ENCODE measurements at regions not wholly inside any gene's neighbourhood (a gene's known extent, or its start where the extent isn't known, plus 50 kb on each side); places are given as distances from the start of the nearest gene placed in this dataset.
"Not testable (repeated sequence)": the region's sequence is repeated elsewhere in the genome, so short reads cannot be mapped to it uniquely, and the experiment has no call there.

DNA sequence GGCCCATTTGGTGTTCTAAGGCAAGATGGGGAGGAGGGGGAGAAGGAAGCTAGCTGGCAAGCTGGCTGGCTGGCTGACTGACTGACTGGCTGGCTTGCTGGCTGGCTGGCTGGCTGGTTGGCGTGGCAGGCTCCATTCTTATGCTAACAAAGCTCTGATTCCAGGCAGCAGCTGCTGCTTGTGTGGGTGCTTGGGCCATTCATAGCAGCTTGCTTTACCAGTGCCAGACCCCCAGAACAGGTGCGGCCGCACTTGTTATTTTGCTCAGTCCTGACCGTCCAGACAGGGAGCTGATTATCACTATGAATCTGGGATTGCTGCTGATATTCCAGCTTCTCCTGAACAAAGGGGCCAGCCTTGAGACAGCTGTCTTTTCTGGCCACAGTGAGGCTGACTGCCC is 131.2 kb upstream of the PAK3 start:
- DNase-seq: no peak

DNA sequence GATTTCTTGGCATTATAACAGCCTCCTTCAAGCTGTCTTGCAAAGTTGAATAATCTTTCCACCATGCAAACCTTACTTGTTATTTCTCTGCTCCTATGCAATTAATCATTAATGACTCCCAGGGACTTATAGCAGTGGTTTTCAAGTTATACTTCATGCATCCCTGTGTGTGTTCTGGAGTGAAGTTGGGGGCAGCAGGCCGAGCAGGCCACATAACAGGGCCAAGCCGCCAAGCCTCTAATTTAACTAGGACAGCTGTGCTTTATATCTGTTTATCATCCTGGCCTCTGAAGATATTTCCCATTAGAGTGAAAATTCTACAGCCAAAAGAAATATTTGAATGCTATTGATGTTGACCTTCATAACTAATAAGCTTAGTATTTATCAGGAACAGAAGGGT is 133.5 kb upstream of the PAK3 start:
- DNase-seq: no peak

GRCh38 chrX:110955706-110956105 is 140.3 kb upstream of the PAK3 start:
- DNase-seq: no peak

GRCh38 chrX:110954428-110955100 is 141.4 kb upstream of the PAK3 start:
- no peak for DNase-seq

GRCh38 chrX:110951472-110952269 is 144.3 kb upstream of the PAK3 start:
- DNase-seq: no peak

DNA sequence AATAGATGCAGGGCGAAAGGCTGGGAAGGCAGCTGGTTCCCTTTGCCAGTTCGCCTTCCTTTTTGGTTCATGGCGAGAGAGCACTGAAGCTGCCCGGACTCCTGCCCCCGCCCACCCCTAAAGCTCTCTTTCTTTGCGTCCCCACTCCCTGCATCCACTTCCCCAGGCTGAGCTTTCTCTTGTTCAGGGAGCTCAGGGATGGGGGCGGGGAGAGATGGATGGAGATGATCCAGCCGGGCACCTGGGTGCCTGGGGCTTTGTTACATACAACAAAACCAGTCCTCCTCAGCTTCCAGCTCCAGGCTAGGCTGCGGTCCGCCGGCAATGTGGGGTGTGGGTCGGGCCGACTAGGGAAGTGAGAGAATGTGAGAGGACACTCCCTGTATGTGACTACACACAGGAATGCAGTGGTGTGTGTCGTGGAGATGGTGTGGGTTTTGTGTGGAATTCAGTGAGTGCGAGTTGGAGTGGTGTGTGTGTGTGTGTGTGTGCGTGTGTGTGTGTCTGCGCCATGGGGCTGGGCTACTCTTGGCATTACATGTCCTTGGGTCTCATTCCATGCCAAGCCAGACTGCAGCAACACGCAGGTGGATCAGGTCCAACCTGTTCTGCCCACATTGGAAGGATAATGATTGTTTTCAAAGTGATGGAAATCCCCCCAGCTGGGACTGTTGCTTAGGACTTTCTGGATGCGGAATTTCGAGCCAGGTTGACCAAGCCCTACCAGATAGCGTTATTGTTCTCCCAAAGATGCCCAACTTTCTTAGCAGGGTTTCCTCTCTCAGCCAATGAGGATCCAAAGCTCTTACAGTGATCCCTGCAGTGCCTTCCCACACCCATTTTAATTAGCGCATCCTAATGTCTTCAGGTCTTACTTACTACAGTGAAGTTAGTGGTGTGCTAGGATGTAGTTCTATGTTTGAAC is 149.4 kb upstream of the CHRDL1 start:
- DNase-seq: peak; percentile 57

- peak; percentile 57 for DNase-seq
Measured at GRCh38 chrX:110944311-110944750, 148.7 kb upstream of the CHRDL1 start.

GRCh38 chrX:110941906-110942305 is 146.3 kb upstream of the CHRDL1 start:
- no peak for DNase-seq

GRCh38 chrX:110938977-110939732 is 143.5 kb upstream of the CHRDL1 start:
- peak; percentile 4 for DNase-seq

DNA sequence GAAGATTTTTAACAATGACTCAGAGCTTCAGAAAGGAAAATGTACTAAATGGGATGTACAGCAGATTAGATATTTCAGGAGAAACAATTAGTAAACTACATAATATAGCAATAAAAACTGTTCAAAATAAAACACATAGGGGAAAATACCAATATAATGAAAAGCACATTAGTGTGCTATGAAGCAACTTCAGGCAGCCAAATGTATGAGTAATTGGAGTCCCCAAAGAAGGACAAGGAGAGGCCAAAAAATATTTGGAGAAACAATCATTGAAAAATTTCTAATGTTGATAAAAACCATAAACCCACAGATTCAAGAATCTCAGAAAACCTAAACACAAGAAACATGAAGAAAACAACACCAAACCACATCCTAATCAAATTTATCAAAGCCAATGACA is 129.3 kb upstream of the CHRDL1 start:
- no peak for DNase-seq

DNA sequence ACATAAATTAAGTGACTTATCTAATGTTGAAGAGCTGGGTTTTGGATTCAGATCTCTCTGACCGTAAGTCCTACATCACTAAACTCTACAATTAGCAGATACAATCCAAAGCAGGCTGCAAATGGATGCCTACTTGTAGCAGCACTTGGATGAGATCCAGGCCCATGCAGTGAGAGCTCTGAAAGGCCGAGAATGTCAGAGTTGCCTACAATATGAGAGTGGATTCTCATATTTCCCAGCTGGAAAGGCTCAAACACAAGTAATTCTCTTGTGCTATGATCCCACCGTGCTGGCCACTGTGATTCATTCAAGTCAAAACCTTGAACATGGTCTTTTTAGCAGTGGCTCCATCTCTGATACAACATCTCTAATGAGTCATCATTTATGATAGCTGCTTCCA is 125.4 kb upstream of the CHRDL1 start:
- peak; percentile 54 for DNase-seq

DNA sequence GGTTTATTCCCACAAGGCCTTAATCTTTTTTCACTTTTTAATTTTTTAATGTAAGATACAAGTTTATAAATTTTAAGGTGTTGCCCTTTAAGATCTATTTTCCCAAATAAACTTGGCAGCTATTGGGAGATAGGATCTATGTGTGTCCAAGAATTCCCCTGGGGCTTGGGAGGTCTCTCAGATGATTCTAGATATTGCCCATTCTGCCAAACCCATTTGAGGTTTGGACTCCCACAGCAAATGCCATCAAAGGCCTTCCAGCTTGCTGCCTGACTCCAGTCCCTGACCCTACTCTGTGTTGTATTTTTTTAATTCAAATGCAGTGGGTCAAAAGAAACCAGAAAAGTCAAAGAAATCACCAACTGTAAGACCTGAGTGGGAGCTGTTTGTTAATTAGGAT is 120.0 kb upstream of the CHRDL1 start:
- no peak for DNase-seq

GRCh38 chrX:110915111-110915510 is 119.5 kb upstream of the CHRDL1 start:
- peak; percentile 77 for DNase-seq

- no peak for DNase-seq
Measured at GRCh38 chrX:110914281-110914680, 118.7 kb upstream of the CHRDL1 start.

- not testable (repeated sequence) for DNase-seq
Measured at GRCh38 chrX:110904747-110905146, 109.1 kb upstream of the CHRDL1 start.

DNA sequence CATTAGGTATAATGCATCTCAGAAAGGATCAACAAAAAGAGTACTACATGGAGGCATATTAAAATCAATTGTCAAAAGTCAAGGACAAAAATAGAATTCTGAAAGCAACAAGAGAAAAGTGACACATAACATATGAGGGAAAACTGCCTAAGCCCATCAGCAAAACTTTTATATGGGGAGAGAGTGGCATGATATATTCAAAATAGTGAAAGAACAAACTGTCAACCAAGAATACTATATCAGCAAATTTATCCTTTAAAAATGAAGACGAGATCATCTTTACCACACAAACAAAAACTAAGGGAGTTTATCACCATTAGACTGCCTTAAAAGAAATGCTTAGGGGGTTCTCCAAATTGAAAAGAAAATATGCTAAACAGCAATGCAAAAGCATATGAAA is 86.4 kb upstream of the CHRDL1 start:
- no peak for DNase-seq

GRCh38 chrX:110877326-110877725 is 81.7 kb upstream of the CHRDL1 start:
- DNase-seq: no peak

DNA sequence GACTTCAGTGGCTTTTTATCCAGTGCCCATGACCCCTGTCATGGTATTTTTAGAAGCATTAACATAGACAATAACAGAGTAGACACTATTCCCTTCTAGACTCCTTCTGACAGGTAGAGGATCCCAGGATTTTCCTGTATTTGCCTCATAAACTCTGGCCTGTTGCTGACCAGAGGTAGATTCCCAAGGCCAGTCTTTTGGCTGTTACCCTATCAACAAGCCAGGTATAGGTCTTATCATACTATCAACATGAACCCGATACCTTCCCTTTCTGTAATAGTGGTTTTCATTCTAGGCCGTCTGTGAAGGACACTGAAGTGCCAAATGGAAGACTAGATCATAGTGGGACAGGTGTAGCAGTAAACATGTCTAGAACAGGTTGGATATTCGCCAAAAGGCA is 76.2 kb upstream of the CHRDL1 start:
- no peak for DNase-seq

- DNase-seq: no peak
Measured at GRCh38 chrX:110866421-110866820, 70.8 kb upstream of the CHRDL1 start.

GRCh38 chrX:110863883-110864282 is 68.3 kb upstream of the CHRDL1 start:
- DNase-seq: no peak

GRCh38 chrX:110858565-110858964 is 62.9 kb upstream of the CHRDL1 start:
- no peak for DNase-seq

- DNase-seq: peak; percentile 74
Measured at GRCh38 chrX:110853610-110854009, 58.0 kb upstream of the CHRDL1 start.

- DNase-seq: peak; percentile 45
Measured at GRCh38 chrX:110852180-110852579, 56.6 kb upstream of the CHRDL1 start.

Measured in DMS53 (cell line).